GM21529 (cell line): ENCODE measurements at regions not wholly inside any gene's neighbourhood (a gene's known extent, or its start where the extent isn't known, plus 50 kb on each side); places are given as distances from the start of the nearest gene placed in this dataset.
A peak's percentile ranks its signal among the peaks of the same experiment; 100 is the strongest.
"Not testable (repeated sequence)": the region's sequence is repeated elsewhere in the genome, so short reads cannot be mapped to it uniquely, and the experiment has no call there.

ENCODE experiments used
- ATAC-seq: cut with Tn5 transposase; IDR thresholded peaks from one replicate; pipeline ENCODE4 v1.9.1; 2021; ENCODE audit not compliant: unreplicated experiment

- ATAC-seq = no peak
Observed at GRCh38 chr12:91637789-91638624, 455.4 kb upstream of the DCN start.

- no peak for ATAC-seq
Observed at GRCh38 chr12:91636721-91637120, 454.1 kb upstream of the DCN start.

GRCh38 chr12:91634386-91634713 lies 451.7 kb upstream of the DCN start:
- not testable (repeated sequence) for ATAC-seq

- no peak for ATAC-seq
Observed at GRCh38 chr12:91633734-91634357, 451.2 kb upstream of the DCN start.

- ATAC-seq = no peak
Observed at GRCh38 chr12:91633206-91633605, 450.6 kb upstream of the DCN start.

- no peak for ATAC-seq
Observed at GRCh38 chr12:91632042-91632786, 449.6 kb upstream of the DCN start.

GRCh38 chr12:91630596-91631293 lies 448.1 kb upstream of the DCN start:
- no peak for ATAC-seq

- no peak for ATAC-seq
Observed at GRCh38 chr12:91630083-91630482, 447.5 kb upstream of the DCN start.

GRCh38 chr12:91629440-91629839 lies 446.8 kb upstream of the DCN start:
- no peak for ATAC-seq

- no peak for ATAC-seq
Observed at GRCh38 chr12:91628656-91629055, 446.0 kb upstream of the DCN start.

GRCh38 chr12:91627225-91627624 lies 444.6 kb upstream of the DCN start:
- no peak for ATAC-seq

- ATAC-seq = no peak
Observed at GRCh38 chr12:91622981-91623380, 440.4 kb upstream of the DCN start.

- ATAC-seq = no peak
Observed at GRCh38 chr12:91622037-91622436, 439.4 kb upstream of the DCN start.

GRCh38 chr12:91620992-91621391 lies 438.4 kb upstream of the DCN start:
- ATAC-seq = no peak

- ATAC-seq = no peak
Observed at GRCh38 chr12:91620422-91620821, 437.8 kb upstream of the DCN start.

- no peak for ATAC-seq
Observed at GRCh38 chr12:91618281-91618680, 435.7 kb upstream of the DCN start.

- peak; percentile 49 for ATAC-seq
Observed at GRCh38 chr12:91617818-91618217, 435.2 kb upstream of the DCN start.

- no peak for ATAC-seq
Observed at GRCh38 chr12:91616416-91616815, 433.8 kb upstream of the DCN start.

GRCh38 chr12:91613223-91613779 lies 430.7 kb upstream of the DCN start:
- ATAC-seq = no peak

- no peak for ATAC-seq
Observed at GRCh38 chr12:91610561-91610960, 427.9 kb upstream of the DCN start.

- ATAC-seq = no peak
Observed at GRCh38 chr12:91609283-91609682, 426.7 kb upstream of the DCN start.
